PC-9 (cell line): ENCODE measurements at regions not wholly inside any gene's neighbourhood (a gene's known extent, or its start where the extent isn't known, plus 50 kb on each side); places are given as distances from the start of the nearest gene placed in this dataset.

Experiments used
- BruUV-seq: library from RNA; stranded (reverse); fragments of 400-500 nt; replicated peaks from 2 replicates; lab custom pipeline; 2021; lab: Mats Ljungman, UMichigan
- CTCF ChIA-PET: fragments of 300-600 bp; sonication (Branson Sonifier 250); formaldehyde crosslinking; loops from one replicate; lab custom pipeline; 2022; ENCODE audit warnings: antibody characterized with exemption; lab: Charles Lee
- POLR2A ChIA-PET: fragments of 300-600 bp; sonication (Branson Sonifier 250); formaldehyde crosslinking; loops from one replicate; lab custom pipeline; 2022; ENCODE audit warnings: antibody characterized with exemption; ENCODE audit not compliant: unreplicated experiment; lab: Charles Lee
- DNase-seq, 2 experiments: peaks; one replicate each; pipeline versions ENCODE4 v3.0.0 to v3.0.0-alpha.2; 2015 to 2022; ENCODE audit warnings: mixed read lengths in 1 of 2
- H2AFZ ChIP-seq: fragments of 200-600 bp; sonication (generic); 2 replicates; pipeline ENCODE4 v1.8.1; 2017; ENCODE audit warnings: antibody characterized with exemption
- H3F3A ChIP-seq: fragments of 200-600 bp; sonication (generic); 2 replicates; pipeline ENCODE4 v1.8.1; 2017; ENCODE audit warnings: antibody characterized with exemption, mild to moderate bottlenecking, low read depth; ENCODE audit not compliant: insufficient read depth
- H3K27ac ChIP-seq: fragments of 200-600 bp; sonication (generic); 2 replicates; pipeline ENCODE4 v1.6.1; 2016; ENCODE audit warnings: mixed run types
- H3K27me3 ChIP-seq: fragments of 200-600 bp; sonication (generic); 2 replicates; pipeline ENCODE4 v1.6.1; 2016; ENCODE audit warnings: low read depth, mixed run types; ENCODE audit not compliant: insufficient read depth
- H3K36me3 ChIP-seq: fragments of 200-600 bp; sonication (generic); 2 replicates; pipeline ENCODE4 v1.6.1; 2016; ENCODE audit warnings: low read depth, mixed run types
- H3K4me1 ChIP-seq: fragments of 200-600 bp; sonication (generic); replicated peaks from 2 replicates; pipeline ENCODE4 v1.6.1; 2016; ENCODE audit warnings: mixed run types; ENCODE audit not compliant: insufficient read depth
- H3K4me2 ChIP-seq: fragments of 200-600 bp; sonication (generic); 2 replicates; pipeline ENCODE4 v1.6.1; 2017; ENCODE audit warnings: mixed run types
- H3K4me3 ChIP-seq: fragments of 200-600 bp; sonication (generic); 2 replicates; pipeline ENCODE4 v1.6.1; 2016; ENCODE audit warnings: mixed run types
- H3K79me2 ChIP-seq: fragments of 200-600 bp; sonication (generic); 2 replicates; pipeline ENCODE4 v1.6.1; 2017; ENCODE audit warnings: low read depth, mixed run types
- H3K9me2 ChIP-seq: fragments of 200-600 bp; sonication (generic); 2 replicates; pipeline ENCODE4 v1.8.1; 2017; ENCODE audit warnings: mild to moderate bottlenecking; ENCODE audit not compliant: insufficient read depth
- H3K9me3 ChIP-seq: fragments of 200-600 bp; sonication (generic); 2 replicates; pipeline ENCODE4 v1.8.1; 2016; ENCODE audit warnings: low read depth; ENCODE audit not compliant: insufficient read depth
- H4K20me1 ChIP-seq: fragments of 200-600 bp; sonication (generic); 2 replicates; pipeline ENCODE4 v1.8.1; 2017; ENCODE audit not compliant: insufficient read depth
- CTCF ChIP-seq: fragments of 200-600 bp; sonication (generic); conservative IDR thresholded peaks from 2 replicates; pipeline ENCODE4 v1.6.1; 2017; ENCODE audit warnings: mixed run types, antibody characterized with exemption, mild to moderate bottlenecking, moderate library complexity
- EZH2 ChIP-seq: fragments of 200-600 bp; sonication (generic); IDR thresholded peaks from 2 replicates; pipeline ENCODE4 v1.8.0; 2017; ENCODE audit warnings: antibody characterized with exemption, low read depth
- intact Hi-C: fragments of 100-400 bp; cut with micrococcal nuclease; formaldehyde crosslinking; loops from one replicate; pipeline ENCODE4 v1.10.0; 2022; ENCODE audit not compliant: unreplicated experiment

- intact Hi-C loops, result no loop called here
- no peak overlapping the region for H3K27ac ChIP-seq
- BruUV-seq, result no TSS peak
- TF ChIP-seq CTCF (no peak), EZH2 (no peak)
- H3K36me3 ChIP-seq, result no peaks in the 10 kb centered on the region
- no peaks in the 10 kb centered on the region for H3K9me2 ChIP-seq
- H3K4me3 ChIP-seq, result no peak overlapping the region
- ChIA-PET CTCF (no interaction called here), POLR2A (no interaction called here)
- H3K4me2 ChIP-seq, result no peak overlapping the region
- H3K4me1 ChIP-seq, result no peaks in the 10 kb centered on the region
- DNase-seq, result no peak
- no peaks in the 10 kb centered on the region for H4K20me1 ChIP-seq
- H3K9me3 ChIP-seq, result no peaks in the 10 kb centered on the region
- no peaks in the 10 kb centered on the region for H3K79me2 ChIP-seq
- no peak overlapping the region for H2AFZ ChIP-seq
- H3F3A ChIP-seq, result no peaks in the 10 kb centered on the region
- no peaks in the 10 kb centered on the region for H3K27me3 ChIP-seq
Measured at GRCh38 chr5:51060953-51061352, 322.3 kb upstream of the ISL1 start.

GRCh38 chr5:51072937-51073336 is 310.3 kb upstream of the ISL1 start:
- POLR2A ChIA-PET, result no interaction called here
- intact Hi-C loops, result no loop called here
- no peak overlapping the region for H3K4me3 ChIP-seq
- TF ChIP-seq CTCF, result no peak
- no peak overlapping the region for H3K4me2 ChIP-seq
- H3K4me1 ChIP-seq, result no peaks in the 10 kb centered on the region
- no peak overlapping the region for H3K27ac ChIP-seq
- no peaks in the 10 kb centered on the region for H4K20me1 ChIP-seq
- no peaks in the 10 kb centered on the region for H3K36me3 ChIP-seq
- no peaks in the 10 kb centered on the region for H3K9me3 ChIP-seq
- H3K9me2 ChIP-seq, result 0 out of 2 replicates have a peak, but pooled peaks cover 3% of the 10 kb centered on the region
- no peak for DNase-seq
- no peak overlapping the region for H2AFZ ChIP-seq
- BruUV-seq, result no TSS peak
- no peaks in the 10 kb centered on the region for H3K27me3 ChIP-seq
- H3K79me2 ChIP-seq, result no peaks in the 10 kb centered on the region
- CTCF ChIA-PET, result no interaction called here
- H3F3A ChIP-seq, result no peaks in the 10 kb centered on the region

GRCh38 chr5:51082741-51083140 is 300.5 kb upstream of the ISL1 start:
- Histone ChIP-seq H3K27ac (no peak overlapping the region), H2AFZ (no peak overlapping the region), H3F3A (no peaks in the 10 kb centered on the region), H3K9me3 (no peaks in the 10 kb centered on the region), H3K27me3 (no peaks in the 10 kb centered on the region), H3K36me3 (no peaks in the 10 kb centered on the region), H3K4me3 (no peak overlapping the region), H3K4me1 (no peaks in the 10 kb centered on the region), H3K79me2 (no peaks in the 10 kb centered on the region), H3K9me2 (no peaks in the 10 kb centered on the region), H3K4me2 (no peak overlapping the region), H4K20me1 (no peaks in the 10 kb centered on the region)
- ChIA-PET CTCF (no interaction called here), POLR2A (no interaction called here)
- DNase-seq, result no peak
- BruUV-seq, result no TSS peak
- intact Hi-C loops, result no loop called here
- TF ChIP-seq CTCF (no peak), EZH2 (no peak)
